Type B pancreatic cell (in vitro differentiated cells): ENCODE measurements at regions not wholly inside any gene's neighbourhood (a gene's known extent, or its start where the extent isn't known, plus 50 kb on each side); places are given as distances from the start of the nearest gene placed in this dataset.

Experiments used
- DNase-seq: peaks from one replicate; pipeline ENCODE4 v3.0.0; 2021; ENCODE audit warnings: mixed read lengths; ENCODE audit not compliant: unreplicated experiment; ENCODE audit errors: extremely low spot score
- H3K27ac Mint-ChIP-seq: 2 replicates; pipeline ENCODE4 v1.8.0; 2021; ENCODE audit warnings: mild to moderate bottlenecking, mixed read lengths
- H3K27me3 Mint-ChIP-seq: 2 replicates; pipeline ENCODE4 v1.8.0; 2021; ENCODE audit warnings: mixed read lengths
- H3K36me3 Mint-ChIP-seq: 2 replicates; pipeline ENCODE4 v1.8.0; 2021; ENCODE audit warnings: mixed read lengths
- H3K4me1 Mint-ChIP-seq: one replicate; pipeline ENCODE4 v1.8.0; 2021; ENCODE audit warnings: mixed read lengths; ENCODE audit not compliant: unreplicated experiment
- H3K4me3 Mint-ChIP-seq: 2 replicates; pipeline ENCODE4 v1.8.0; 2021; ENCODE audit warnings: mild to moderate bottlenecking, mixed read lengths
- H3K9me3 Mint-ChIP-seq: 2 replicates; pipeline ENCODE4 v1.8.0; 2021; ENCODE audit warnings: mixed read lengths
- CTCF ChIP-seq: fragments of 200-600 bp; sonication (generic); conservative IDR thresholded peaks from 2 replicates; pipeline ENCODE4 v1.5.0; 2021; ENCODE audit warnings: antibody characterized with exemption, mild to moderate bottlenecking

GRCh38 chr4:176383273-176384077 lies 63.7 kb downstream of the SPCS3 start:
- no peak overlapping the region for H3K27ac Mint-ChIP-seq
- no peaks in the 10 kb centered on the region for H3K9me3 Mint-ChIP-seq
- TF ChIP-seq CTCF = no peak
- H3K27me3 Mint-ChIP-seq = no peaks in the 10 kb centered on the region
- H3K4me1 Mint-ChIP-seq = no peaks in the 10 kb centered on the region
- no peaks in the 10 kb centered on the region for H3K36me3 Mint-ChIP-seq
- DNase-seq = no peak
- H3K4me3 Mint-ChIP-seq = no peak overlapping the region

- no peaks in the 10 kb centered on the region for H3K4me1 Mint-ChIP-seq
- H3K27ac Mint-ChIP-seq = no peak overlapping the region
- H3K4me3 Mint-ChIP-seq = no peak overlapping the region
- no peaks in the 10 kb centered on the region for H3K9me3 Mint-ChIP-seq
- DNase-seq = no peak
- no peak for TF ChIP-seq CTCF
- H3K36me3 Mint-ChIP-seq = no peaks in the 10 kb centered on the region
- H3K27me3 Mint-ChIP-seq = no peaks in the 10 kb centered on the region
These were observed 65.8 kb downstream of the SPCS3 start for GRCh38 chr4:176385601-176386000.

- H3K27me3 Mint-ChIP-seq = no peaks in the 10 kb centered on the region
- H3K27ac Mint-ChIP-seq = no peak overlapping the region
- TF ChIP-seq CTCF = no peak
- no peak overlapping the region for H3K4me3 Mint-ChIP-seq
- no peaks in the 10 kb centered on the region for H3K9me3 Mint-ChIP-seq
- no peak for DNase-seq
- H3K4me1 Mint-ChIP-seq = no peaks in the 10 kb centered on the region
- no peaks in the 10 kb centered on the region for H3K36me3 Mint-ChIP-seq
These were observed 67.8 kb downstream of the SPCS3 start for GRCh38 chr4:176387571-176387970.

- no peak for DNase-seq
These were observed 73.7 kb downstream of the SPCS3 start for GRCh38 chr4:176393306-176394013.

DNA sequence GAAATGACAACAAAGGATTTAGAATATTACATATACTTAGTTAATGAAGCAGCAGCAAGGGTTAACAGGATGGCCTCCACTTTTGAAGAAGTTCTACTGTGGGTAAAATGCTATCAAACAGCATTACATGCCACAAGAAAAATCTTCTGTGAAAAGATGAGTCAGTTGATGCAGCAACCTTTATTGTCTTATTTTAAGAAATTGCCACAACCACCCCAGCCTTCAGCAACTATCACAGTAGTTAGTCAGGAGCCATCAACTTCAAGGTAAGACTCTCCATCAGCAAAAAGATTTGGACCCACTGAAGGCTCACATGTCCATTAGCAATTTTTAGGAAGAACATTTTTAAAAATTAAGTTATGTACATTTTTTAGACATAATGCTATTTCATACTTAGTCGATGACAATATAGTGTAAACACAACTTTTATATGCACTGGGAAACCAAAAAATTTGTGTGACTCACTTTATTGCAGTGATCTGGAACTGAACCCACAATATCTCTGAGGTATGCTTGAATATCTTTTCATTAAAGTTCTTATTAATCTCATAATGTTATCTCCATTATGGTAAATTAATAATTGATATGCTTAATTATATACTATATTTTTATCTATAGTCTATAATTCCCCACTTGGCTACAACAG lies 81.2 kb downstream of the SPCS3 start:
- no peaks in the 10 kb centered on the region for H3K27me3 Mint-ChIP-seq
- no peak for DNase-seq
- no peak overlapping the region for H3K4me3 Mint-ChIP-seq
- no peaks in the 10 kb centered on the region for H3K4me1 Mint-ChIP-seq
- no peaks in the 10 kb centered on the region for H3K9me3 Mint-ChIP-seq
- no peak for TF ChIP-seq CTCF
- no peaks in the 10 kb centered on the region for H3K36me3 Mint-ChIP-seq
- H3K27ac Mint-ChIP-seq = no peak overlapping the region

More at GRCh38 chr4:176393306-176394013, 73.7 kb downstream of the SPCS3 start:
- no peak overlapping the region for H3K27ac Mint-ChIP-seq
- no peaks in the 10 kb centered on the region for H3K9me3 Mint-ChIP-seq
- H3K27me3 Mint-ChIP-seq = no peaks in the 10 kb centered on the region
- no peak overlapping the region for H3K4me3 Mint-ChIP-seq
- no peaks in the 10 kb centered on the region for H3K36me3 Mint-ChIP-seq
- TF ChIP-seq CTCF = no peak
- H3K4me1 Mint-ChIP-seq = no peaks in the 10 kb centered on the region
